ENCODE measurements at regions not wholly inside any gene's neighbourhood (a gene's known extent, or its start where the extent isn't known, plus 50 kb on each side); places are given as distances from the start of the nearest gene placed in this dataset.
"Not testable (repeated sequence)": the region's sequence is repeated elsewhere in the genome, so short reads cannot be mapped to it uniquely, and the experiment has no call there.

DNA sequence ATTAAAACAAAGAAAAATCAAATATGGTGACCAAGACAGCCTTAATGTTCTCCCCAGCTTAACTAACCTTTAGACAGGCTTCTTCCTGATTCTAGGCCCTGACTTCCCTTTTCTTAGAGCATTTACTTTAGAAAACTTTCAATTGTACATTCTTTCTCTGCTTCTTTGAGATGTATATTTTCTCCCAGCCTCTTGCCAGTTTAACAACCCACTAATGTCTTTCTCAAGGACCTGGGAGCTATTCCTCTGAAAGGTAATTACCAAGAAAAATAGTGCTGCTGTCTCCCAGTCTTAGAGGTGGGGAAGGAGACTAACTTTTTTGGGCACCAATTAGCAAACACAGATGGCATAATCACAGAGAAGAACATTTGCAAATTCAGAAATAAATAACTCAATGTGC is 62.8 kb upstream of the KCNQ5 start:
- Histone ChIP-seq H3K4me3 (no peak overlapping the region), H3K27ac (no peak overlapping the region), H3K36me3 (no peaks in the 10 kb centered on the region), H3K27me3 (no peaks in the 10 kb centered on the region), H3K4me1 (0 out of 2 replicates have a peak, but pooled peaks cover 1% of the 10 kb centered on the region), H3K9me3 (replicated peaks) (no peaks in the 10 kb centered on the region)
- DNase-seq, result no peak

DNA sequence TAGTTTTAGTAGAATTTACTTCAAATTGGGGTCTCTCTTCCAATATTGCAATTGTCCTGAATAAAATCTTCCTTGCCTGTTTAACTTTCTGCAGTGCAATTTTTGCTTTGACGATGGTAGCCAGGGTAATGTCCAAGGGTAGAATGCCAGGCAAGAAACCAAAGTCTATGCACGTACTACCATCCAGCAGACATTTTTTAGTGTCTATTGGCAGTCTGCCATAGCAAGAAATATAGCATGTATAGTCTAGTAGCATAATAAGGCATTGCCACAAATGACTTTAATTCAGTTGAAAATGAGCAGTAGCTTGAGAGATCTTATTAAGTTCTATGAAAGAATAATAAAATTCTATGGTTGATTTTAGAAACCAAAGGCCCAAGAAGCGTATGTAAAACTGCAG is 62.3 kb upstream of the KCNQ5 start:
- Histone ChIP-seq H3K36me3 (no peaks in the 10 kb centered on the region), H3K9me3 (replicated peaks) (no peaks in the 10 kb centered on the region), H3K27me3 (no peaks in the 10 kb centered on the region), H3K27ac (no peak overlapping the region), H3K4me3 (no peak overlapping the region), H3K4me1 (no peaks in the 10 kb centered on the region)
- no peak for DNase-seq

DNA sequence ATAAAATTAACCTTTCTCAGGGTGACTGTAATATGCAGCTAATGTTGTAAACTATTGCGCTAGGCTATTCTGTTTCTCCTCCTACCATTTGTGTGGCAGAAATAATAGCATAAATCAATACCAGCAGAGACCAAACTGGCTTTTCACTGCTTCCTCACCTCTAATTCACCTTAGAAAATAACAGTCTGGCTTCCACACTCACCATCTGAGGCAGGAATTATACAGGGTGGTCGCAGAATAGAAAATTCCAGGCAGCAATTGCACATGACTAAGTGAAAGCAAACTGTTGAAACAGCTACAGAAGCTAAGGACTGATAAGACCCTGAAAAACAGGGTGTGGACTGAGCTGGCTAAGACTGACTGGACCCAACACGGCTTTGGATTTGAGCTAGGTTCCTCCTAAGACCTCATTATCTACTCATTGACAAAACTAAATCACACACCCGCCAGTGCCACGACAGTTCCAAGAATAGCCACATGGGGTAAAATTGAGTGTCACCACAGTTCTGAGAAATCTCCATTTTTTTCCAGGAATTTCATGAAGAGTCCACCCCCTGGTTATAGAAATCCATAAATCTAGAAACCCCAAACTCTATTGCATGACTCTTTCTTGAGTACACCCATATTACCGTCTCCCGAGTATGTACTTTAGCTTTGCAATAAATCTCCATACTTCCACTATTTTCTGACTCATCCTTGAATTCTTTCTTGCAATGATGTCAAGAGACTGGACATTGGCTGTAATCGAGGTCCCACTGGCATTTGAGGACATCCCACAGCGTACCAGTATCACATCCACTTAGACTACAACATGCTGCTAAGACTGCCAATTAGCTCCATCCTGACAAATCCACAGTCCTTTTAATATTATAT is 60.9 kb upstream of the KCNQ5 start:
- Histone ChIP-seq H3K4me3 (no peak overlapping the region), H3K9me3 (replicated peaks) (no peaks in the 10 kb centered on the region), H3K27ac (no peak overlapping the region), H3K27me3 (no peaks in the 10 kb centered on the region), H3K4me1 (no peaks in the 10 kb centered on the region), H3K36me3 (no peaks in the 10 kb centered on the region)
- DNase-seq, result no peak

- DNase-seq, result no peak
- H3K4me1 ChIP-seq, result no peaks in the 10 kb centered on the region
Observed at GRCh38 chr6:72561629-72562028, 60.2 kb upstream of the KCNQ5 start.

DNA sequence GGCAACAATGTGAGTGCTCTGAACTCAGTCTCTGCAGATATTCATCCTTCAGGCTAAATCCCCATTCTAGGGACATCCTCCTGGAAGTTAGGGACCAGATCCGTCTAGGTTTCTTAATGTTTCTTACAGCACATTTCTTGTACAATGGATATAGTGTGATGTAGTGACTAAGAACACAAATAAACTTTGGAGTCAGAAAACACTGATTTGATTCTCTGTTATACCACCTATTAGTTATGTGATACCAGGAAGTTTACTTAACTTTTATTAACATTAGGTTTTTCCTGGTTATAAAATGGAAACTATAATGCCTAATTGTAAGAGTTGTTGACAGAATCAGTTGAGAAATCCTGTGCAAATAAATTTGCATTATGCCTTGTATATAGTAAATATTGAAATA is 57.6 kb upstream of the KCNQ5 start:
- Histone ChIP-seq H3K4me3 (no peak overlapping the region), H3K4me1 (no peaks in the 10 kb centered on the region), H3K27ac (no peak overlapping the region), H3K9me3 (replicated peaks) (no peaks in the 10 kb centered on the region), H3K36me3 (no peaks in the 10 kb centered on the region), H3K27me3 (no peaks in the 10 kb centered on the region)
- DNase-seq, result no peak

More at GRCh38 chr6:72561629-72562028, 60.2 kb upstream of the KCNQ5 start:
- Histone ChIP-seq H3K36me3 (no peaks in the 10 kb centered on the region), H3K27ac (no peak overlapping the region), H3K27me3 (no peaks in the 10 kb centered on the region), H3K9me3 (replicated peaks) (no peaks in the 10 kb centered on the region), H3K4me3 (no peak overlapping the region)

- H3K27ac ChIP-seq; H3K9me3 ChIP-seq (replicated peaks); H3K4me3 ChIP-seq; H3K4me1 ChIP-seq; DNase-seq; H3K36me3 ChIP-seq; H3K27me3 ChIP-seq: not testable (repeated sequence)
Observed at GRCh38 chr6:72571993-72572392, 49.9 kb upstream of the KCNQ5 start.

Measured in SJCRH30 (cell line).